NCI-H460 (cell line): ENCODE measurements at regions not wholly inside any gene's neighbourhood (a gene's known extent, or its start where the extent isn't known, plus 50 kb on each side); places are given as distances from the start of the nearest gene placed in this dataset.
A peak's percentile ranks its signal among the peaks of the same experiment; 100 is the strongest.
"Not testable (repeated sequence)": the region's sequence is repeated elsewhere in the genome, so short reads cannot be mapped to it uniquely, and the experiment has no call there.

Experiments used
- DNase-seq: peaks from one replicate; pipeline ENCODE4 v3.0.0-alpha.2; 2016; ENCODE audit warnings: low read depth; ENCODE audit errors: extremely low read depth

DNA sequence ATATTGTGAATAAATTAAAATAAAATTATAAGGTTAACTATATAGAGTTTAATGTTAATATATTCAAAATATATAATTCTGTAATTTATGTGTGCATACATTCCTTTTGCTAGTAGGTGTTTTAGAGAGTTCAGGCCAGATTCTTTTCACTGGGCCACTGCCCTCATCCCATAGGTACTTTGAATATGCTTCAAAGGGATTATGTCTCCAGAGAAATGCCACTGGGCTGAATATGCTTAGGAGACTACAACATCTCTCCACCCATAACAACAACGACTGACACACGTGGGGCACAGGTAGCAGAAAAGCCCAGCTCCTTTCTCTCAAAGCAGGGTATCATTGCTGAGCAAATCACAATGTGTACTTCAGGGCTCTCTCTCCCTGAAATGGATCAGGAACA lies 290.9 kb upstream of the TACR3 start:
- DNase-seq: no peak

DNA sequence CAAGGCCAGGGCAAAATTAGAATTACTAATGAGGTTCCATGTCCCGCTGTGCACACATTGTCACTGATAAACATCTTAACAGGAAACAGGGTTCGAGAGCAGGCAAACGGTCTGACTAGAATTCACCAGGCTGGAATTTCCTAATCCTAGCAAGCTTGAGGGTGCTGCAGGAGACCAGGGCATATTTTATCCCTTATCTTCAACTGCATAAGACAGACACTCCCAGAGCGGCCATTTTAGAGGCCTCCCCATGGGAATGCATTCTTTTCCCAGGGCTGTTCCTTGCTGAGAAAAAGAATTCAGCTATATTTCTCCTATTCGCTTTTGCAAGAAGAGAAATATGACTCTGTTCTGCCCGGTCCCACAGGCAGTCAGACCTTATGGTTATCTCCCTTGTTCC lies 282.5 kb upstream of the TACR3 start:
- DNase-seq: not testable (repeated sequence)

DNA sequence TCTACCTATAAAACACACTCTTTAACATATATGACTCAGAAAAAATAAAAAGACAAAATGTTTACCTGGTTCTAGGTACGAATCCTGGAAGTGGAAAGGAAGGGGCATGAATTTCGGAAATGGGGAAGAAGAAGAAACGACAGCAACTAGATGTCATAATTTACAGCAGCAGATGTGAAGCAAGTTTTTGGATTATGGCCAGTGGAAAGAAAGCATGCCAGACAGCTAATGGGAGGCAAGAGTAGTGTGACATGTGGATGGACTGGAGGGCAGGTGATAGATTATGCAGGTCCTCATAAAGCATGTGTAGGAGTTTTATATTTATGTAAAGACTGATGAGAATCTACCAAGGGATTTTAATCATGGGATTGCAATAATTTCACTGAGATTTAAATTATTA lies 279.0 kb upstream of the TACR3 start:
- no peak for DNase-seq

DNA sequence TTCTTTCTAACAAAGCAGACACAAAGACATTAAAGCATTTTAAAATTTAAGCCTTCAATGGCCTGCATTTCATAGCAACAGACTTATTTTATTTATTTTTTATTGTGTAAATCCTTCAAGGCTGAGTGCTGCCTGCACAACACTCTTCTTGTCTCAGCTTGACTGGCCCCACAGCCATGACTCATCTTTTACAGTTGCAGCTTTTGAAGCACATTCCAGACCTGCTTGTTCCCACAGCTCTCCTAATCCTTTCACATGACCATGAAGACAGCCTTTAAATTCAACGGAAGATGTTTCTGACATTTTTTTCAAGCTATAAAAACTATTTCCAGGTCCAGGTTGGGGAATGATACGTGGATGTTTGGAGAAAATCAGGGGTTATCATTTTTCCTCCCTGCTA lies 276.9 kb upstream of the TACR3 start:
- peak; percentile 51 for DNase-seq

DNA sequence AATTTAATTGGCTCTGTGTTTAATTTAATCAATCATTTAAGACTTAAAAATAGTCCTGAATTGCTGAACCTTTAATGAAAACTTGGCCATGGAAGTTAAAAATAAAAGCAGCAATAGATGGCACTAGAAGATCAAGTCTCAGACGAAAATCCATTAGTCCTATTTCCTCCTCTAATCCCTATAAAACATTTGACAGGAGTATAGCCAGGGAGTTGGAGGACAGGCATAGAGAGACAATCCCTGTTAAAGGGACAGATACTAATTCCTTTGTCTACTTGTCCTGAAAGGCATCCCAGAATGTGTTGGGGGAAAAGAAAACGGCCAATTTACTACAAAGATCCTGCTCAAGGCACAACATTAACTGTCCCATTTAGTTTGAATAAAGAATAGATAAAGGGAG lies 276.3 kb upstream of the TACR3 start:
- peak; percentile 13 for DNase-seq

DNA sequence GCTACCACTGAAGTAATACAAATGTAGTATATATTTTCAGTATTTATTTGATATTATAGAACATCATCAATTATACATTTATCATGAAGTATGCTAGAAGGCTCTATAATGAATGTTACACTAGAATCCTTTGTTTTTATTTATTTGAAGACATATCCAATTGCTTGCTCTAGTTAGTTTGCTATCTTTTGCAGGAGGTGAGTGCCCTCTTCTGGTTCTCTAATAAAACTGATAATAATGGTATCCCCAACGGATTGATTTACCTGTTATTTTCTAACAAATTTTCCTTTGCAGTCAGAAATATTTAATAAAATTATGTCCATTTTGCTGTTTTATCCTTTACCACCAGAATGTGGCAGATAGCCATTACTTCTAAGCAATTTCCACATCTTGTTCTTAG lies 274.3 kb upstream of the TACR3 start:
- DNase-seq: peak; percentile 9

DNA sequence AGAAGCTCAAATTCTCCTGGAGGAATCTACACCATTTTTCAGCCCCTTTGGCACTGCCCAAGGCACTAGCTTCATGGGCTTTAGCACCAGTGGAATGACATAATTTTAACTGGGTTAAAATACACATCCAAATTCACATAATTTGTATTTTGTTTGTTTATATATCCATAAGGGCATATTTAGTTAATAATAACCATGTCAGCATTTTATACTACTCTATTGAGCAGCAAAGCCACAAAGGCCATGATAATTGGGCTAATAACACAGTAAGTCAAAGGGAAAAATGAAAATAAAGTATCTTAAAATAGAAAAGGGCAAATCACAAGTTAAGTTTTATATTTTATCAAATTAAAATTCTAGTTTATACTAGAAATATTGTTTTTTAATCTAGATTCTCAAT lies 262.7 kb upstream of the TACR3 start:
- DNase-seq: no peak

DNA sequence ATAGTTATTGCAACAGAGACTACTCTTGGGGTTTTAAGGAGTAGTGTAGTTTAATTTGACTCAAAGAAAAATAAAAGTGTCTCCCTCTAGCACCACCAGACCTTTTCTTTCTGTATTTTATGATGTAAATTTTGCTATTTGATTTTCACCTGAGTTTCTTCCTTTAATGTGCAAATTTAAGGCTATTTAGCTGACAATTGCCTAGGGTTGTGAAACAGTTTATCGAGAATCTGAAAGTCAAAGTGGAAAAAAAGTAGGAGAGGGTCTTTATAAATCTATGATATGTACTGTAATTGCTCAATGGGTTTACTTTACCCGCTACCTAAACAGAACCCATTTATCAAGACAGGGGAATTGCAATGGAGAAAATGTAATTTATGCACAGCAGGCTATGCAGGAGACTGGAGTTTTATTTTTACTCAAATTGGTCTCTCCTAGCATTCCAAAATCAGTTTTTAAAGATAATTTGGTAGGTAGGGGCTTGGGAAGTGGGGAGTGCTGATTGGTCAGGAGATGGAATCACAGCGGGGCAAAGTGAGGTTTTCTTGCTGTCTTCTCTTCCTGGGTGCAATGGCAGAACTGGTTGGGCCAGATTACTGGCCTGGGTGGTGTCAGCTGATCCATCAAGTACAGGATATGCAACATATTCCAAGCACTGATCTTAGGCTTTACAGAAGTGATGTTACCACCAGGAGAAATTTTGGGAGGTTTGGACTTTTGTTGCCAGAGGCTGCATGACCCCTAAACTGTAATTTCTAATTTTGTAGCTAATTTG lies 228.6 kb upstream of the TACR3 start:
- no peak for DNase-seq

DNA sequence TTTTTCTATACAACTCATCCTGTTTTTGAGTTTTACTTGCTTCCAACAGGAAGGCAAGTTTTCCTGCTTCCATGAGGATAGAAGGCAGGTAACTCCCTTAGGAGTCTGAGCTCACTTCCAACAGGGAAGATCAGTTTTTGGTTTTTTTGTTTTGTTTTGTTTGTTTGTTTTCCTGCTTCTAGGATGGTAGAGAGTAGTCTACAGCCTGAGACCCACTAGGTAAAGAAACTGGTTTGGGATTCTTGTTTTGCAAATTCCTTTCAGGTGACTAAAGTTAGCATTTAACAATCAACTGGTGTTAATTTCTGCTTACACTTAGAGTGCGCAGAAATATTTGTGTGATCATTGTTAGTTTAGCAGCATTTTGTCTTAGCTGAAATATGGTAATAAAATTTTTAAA lies 227.8 kb upstream of the TACR3 start:
- no peak for DNase-seq

DNA sequence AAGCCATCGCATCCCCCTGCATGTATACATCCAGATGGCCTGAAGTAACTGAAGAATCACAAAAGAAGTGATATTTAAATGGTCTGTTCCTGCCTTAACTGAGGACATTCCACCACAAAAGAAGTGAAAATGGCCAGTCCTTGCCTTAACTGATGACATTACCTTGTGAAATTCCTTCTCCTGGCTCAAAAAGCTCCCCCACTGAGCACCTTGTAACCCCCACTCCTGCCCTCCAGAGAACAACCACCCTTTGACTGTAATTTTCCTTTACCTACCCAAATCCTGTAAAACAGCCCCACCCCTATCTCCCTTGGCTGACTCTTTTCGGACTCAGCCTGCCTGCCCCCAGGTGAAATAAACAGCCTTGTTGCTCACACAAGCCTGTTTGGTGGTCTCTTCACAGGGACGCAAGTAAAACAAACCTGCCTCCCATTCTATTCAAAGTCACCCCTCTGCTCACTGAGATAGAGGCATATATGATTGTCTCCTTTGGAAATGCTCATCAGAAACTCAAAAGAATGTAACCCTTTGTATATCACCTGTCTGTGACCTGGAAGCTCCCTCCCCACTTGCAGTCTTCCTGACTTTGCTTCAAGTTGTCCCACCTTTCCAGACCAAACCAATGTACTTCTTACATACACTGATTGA lies 227.0 kb upstream of the TACR3 start:
- DNase-seq: not testable (repeated sequence)

DNA sequence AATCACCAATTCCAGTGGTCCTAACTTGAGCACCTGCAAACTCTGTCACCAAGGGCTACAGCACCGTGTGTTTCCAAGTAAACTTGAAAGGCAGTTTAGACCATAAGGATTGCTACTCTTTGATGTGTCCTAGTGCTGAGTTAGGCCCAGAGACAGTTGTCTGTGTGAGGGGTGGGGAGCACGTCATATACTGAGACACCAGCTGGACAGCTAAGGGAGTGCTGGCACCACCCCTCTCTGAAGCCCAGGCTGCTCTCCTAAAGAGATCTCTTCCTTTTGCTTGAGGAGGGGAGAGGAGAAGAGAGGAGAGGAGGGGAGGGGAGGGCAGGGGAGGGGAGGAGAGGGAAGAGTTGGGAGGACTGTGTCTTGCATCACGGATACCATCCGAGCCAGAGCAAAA lies 218.7 kb upstream of the TACR3 start:
- DNase-seq: no peak

DNA sequence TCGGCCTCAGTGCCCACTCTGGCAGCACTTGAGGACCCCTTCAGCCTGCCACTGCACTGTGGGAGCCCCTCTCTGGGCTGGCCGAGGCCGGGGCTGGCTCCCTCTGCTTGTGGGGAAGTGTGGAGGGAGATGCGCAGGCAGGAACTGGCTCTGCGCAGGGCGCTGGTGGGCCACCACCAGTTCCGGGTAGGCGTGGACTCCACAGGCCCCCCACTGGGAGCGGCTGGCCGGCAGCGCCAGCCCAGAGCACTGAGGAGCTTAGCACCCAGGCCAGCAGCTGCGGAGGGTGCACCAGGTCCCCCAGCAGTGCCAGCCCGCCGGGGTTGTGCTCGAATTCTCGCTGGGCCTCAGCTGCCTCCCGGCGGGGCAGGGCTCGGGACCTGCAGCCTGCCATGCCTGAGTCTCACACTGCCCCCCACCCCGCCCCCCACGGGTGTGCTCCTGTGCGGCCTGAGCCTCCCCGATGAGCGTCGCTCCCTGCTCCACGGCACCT lies 216.9 kb upstream of the TACR3 start:
- DNase-seq: no peak

DNA sequence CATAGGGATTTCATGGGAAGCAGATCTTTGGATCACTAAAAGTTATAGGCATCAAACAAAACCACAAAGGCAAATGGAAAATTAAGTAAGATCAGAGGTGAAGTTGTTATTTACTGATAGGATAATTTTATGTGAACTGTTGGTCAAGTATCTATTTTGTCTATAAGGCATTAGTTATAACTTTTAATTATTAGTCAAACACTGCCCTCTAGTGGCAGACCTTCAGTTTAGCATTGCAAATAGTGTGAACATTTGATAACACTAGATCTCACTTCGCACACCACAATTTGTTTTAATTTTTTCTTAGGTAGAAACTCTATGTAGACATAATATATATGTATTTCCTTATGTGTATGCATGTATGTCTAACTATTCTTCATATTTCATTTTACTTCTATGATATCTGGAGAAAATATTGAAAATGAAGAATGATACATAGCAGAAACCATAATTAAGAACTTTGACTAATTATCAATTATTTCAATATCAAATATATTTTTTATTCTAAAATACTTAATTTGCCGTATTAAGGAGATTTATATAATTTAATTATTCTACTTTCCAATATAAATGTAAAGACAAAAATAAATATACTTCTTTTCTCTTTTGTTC lies 214.5 kb upstream of the TACR3 start:
- peak; percentile 43 for DNase-seq

DNA sequence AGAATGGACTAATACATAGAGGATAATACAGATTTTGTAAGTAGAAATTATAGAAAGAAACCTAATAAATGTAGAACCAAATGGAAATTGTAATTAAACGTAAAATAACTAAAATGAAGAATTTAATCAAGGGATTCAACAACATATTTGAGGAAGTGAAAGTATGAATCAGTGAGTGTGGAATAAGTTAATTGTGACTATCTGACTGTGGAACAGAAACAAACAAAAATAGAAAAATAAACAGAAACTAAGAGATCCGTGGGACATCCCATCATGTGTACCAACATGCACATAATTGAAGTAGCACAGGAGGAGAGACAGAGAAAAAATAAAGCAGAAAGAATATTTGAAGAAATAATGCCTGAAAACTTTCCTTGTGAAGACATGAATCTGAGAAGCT lies 208.6 kb upstream of the TACR3 start:
- DNase-seq: no peak

DNA sequence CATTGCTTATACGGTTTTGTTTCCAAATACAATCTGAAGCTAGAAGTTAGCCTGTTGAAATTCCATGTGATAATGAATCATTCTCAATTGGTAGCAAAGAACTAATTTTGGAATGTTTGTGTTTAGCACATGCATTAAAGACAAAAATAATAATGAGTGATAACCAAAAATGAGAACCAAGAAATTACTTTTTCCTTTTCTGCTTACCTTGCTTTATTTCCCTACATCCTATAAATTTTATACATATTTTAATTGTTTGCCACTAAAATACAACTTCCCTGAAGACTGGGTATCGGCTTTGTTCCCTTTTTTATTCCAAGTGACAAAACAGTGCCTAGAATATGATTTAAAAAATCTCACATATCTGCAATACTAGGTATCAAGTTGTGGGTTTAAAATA lies 203.8 kb upstream of the TACR3 start:
- no peak for DNase-seq

DNA sequence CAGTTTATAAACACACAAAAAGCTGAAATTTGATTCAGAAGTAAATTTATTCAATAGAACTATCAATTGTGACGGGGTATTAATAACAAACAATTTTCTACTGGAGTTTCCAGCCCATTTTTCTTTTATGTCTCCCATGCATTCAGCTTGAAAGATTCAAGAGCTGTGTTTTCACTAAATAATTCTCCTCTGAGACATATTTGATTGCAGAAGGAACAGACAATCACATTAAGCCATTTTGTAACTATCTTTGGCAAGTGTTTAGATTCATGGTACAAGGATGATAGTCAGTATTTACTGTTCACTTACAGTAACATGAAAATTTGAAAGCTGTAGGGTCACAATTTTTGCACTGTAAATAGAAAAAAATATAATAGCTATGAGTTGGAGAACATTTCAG lies 198.4 kb upstream of the TACR3 start:
- DNase-seq: no peak

DNA sequence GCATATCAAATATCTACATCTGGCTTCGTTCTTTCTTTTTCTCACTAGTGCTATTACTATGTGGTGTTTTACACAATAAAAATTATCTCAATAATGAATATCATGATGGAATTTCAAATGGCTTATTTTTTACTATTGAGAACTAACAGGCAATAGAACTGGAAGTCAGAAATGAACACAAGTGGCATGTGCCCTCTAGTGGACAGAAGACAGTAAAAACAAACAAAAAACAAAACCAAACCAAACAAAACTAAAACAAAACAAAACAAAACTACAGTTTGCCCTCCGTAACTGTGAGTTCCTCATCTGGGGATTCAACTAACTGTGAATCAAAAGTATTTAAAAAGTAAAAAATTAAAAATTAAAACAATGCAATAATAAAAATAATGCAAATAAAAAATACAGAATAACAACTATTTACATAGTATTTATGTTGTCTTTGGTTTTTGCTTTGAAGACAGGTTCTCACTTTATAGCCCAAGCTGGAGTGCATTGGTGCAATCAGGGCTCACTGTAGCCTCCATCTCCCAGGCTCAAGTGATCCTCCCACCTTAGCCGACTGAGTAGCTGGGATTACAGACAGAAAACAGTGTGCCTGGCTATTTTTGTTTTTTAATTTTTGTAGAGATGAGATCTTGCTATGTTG lies 195.6 kb upstream of the TACR3 start:
- peak; percentile 8 for DNase-seq

DNA sequence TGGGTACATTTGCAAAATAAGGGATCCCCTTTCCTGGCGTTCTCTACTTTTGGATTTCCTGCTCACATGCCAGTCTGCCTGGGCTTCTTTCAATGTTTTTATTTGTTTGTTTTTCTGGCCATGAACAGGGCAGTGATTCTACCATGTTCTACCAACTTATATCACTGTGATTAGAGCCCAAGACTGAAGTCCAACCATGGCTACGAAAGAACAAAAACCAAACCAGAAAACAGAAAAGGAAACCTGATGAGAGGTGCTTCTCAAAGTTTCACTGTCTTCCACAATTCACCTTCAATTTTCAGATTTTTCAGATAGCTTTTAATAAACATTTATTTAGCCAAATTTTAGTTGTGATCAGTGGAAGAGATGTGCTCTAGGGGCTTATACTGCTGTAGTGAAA lies 187.6 kb upstream of the TACR3 start:
- no peak for DNase-seq

DNA sequence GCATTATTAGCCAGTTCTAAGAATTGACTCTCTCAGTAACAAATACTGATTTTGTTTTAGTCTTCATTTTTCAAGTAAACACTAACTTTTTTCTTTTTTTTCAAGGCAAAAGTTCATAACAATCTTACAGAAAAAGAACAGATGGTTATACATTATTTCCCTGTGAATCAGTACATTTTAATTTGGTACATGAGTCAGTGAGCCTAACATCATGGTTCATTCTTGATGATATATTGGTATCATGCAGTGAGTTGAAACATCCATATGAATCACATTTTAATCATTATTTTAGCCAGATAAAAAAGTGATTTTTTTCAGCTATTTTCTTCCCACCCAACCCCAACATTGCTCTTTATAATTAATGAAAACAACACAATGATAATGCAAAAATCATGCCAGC lies 184.3 kb upstream of the TACR3 start:
- DNase-seq: no peak

DNA sequence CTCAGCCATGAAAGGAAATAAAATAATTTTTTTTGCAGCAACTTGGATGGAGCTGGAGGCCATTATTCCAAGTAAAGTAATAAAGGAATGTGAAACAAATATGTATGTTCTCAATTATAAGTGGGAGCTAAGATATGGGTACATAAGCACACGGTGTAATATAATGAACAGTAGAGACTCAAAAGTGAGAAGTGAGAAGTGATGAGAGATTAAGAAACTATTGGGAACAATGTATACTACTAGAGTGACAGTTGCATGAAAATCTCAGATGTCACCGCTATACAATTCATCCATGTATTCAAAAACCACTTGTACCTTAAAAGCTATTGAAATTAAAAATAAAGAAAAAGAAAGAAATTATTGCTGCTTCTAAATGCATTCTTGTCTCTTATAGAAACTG lies 182.9 kb upstream of the TACR3 start:
- DNase-seq: no peak

DNA sequence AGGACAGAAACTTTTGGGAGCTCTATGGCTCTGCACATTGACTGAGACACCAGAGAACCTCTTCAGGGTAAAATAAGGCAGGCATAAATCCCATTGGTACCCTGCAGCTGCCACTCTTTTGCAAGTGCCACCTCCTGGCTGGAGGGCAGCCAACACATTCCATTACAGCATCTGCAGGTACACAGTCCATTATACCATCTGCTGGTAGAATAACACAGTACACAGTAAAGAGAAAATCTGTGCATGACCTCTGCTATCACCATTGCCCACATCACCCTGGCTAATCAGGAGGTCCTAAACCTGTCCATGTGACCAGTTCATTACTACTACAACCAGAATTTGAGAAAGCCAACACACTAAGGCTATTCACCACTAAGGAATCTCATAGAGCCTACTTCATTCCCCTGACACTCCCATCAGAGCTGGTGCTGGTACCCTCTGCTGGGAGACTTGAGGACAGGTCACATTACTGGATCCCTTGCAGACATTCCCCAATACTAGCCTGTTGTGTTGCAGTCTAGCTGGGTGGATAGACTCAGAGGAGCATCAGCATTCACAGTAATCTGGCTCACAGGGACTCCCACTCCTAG lies 176.2 kb upstream of the TACR3 start:
- no peak for DNase-seq
